ENCODE measurements at regions not wholly inside any gene's neighbourhood (a gene's known extent, or its start where the extent isn't known, plus 50 kb on each side); places are given as distances from the start of the nearest gene placed in this dataset.

GRCh38 chr12:113594967-113595366 lies 123.3 kb upstream of the LHX5 start:
- Histone ChIP-seq H3K4me2 (ENCODE audit: insufficient read depth, low read length, poor library complexity, severe bottlenecking) (no peak overlapping the region), H3K27me3 (ENCODE audit: control insufficient read depth in 3 of 3, insufficient read depth in 3 of 3, low read depth in 1 of 3, low read length in 3 of 3) (peaks cover 0 to 35% (median 10%) of the 10 kb centered on the region in 3 experiments), H3K9me3 (replicated peaks in 1 of 2; ENCODE audit: control insufficient read depth in 2 of 2, insufficient read depth in 1 of 2, low read depth in 1 of 2, low read length in 2 of 2) (no peaks in the 10 kb centered on the region), H3K27ac (replicated peaks; ENCODE audit: low read length) (no peak overlapping the region), H4K91ac (ENCODE audit: low read depth, low read length, poor library complexity) (no peak overlapping the region), H3K23ac (ENCODE audit: low read depth, low read length, poor library complexity) (no peak overlapping the region), H3K79me1 (ENCODE audit: low read depth, low read length) (no peaks in the 10 kb centered on the region), H3K9ac (ENCODE audit: low read depth, low read length, poor library complexity) (no peak overlapping the region), H2BK12ac (ENCODE audit: low read length) (no peak overlapping the region), H3K18ac (ENCODE audit: low read length) (no peak overlapping the region), H3K36me3 (replicated peaks in 1 of 2; ENCODE audit: control insufficient read depth in 2 of 2, insufficient read depth in 2 of 2, low read length in 2 of 2) (no peaks in the 10 kb centered on the region), H2AK5ac (ENCODE audit: low read depth, low read length) (no peak overlapping the region), H2BK120ac (ENCODE audit: low read depth, low read length) (no peak overlapping the region), H2BK5ac (ENCODE audit: low read length) (no peak overlapping the region), H3K4me1 (ENCODE audit: control insufficient read depth in 2 of 2, insufficient read depth in 1 of 2, low read depth in 1 of 2, low read length in 2 of 2) (peaks cover 0 to 2% of the 10 kb centered on the region in 2 donors), H3K4ac (ENCODE audit: low read length) (no peak overlapping the region), H3K4me3 (ENCODE audit: low read length in 2 of 2) (no peak overlapping the region), H2AFZ (ENCODE audit: low read length) (no peak overlapping the region), H2BK15ac (ENCODE audit: low read length) (no peak overlapping the region), H3K14ac (ENCODE audit: low read length) (no peak overlapping the region), H4K8ac (ENCODE audit: low read depth, low read length) (no peak overlapping the region)
- WGBS, 2 donors (ENCODE audit: extremely low coverage in 2 of 2, insufficient read length in 2 of 2, insufficient replicate concordance in 1 of 2): no CpG with 5 or more reads among the region's 2 CpGs
- no peak for DNase-seq (ENCODE audit: low spot score)

- H3K27me3 ChIP-seq (ENCODE audit: control insufficient read depth in 3 of 3, insufficient read depth in 3 of 3, low read depth in 1 of 3, low read length in 3 of 3): peaks cover 0 to 43% (median 10%) of the 10 kb centered on the region in 3 experiments
- H3K4me1 ChIP-seq (ENCODE audit: control insufficient read depth in 2 of 2, insufficient read depth in 1 of 2, low read depth in 1 of 2, low read length in 2 of 2): peaks cover 0 to 15% of the 10 kb centered on the region in 2 donors
- H4K91ac ChIP-seq (ENCODE audit: low read depth, low read length, poor library complexity): no peak overlapping the region
- no CpG with 5 or more reads among the region's 46 CpGs for WGBS, 2 donors (ENCODE audit: extremely low coverage in 2 of 2, insufficient read length in 2 of 2, insufficient replicate concordance in 1 of 2)
- no peak overlapping the region for H2BK15ac ChIP-seq (ENCODE audit: low read length)
- H3K4me3 ChIP-seq (ENCODE audit: low read length in 2 of 2): peak overlapping the region in 1 of 2 donors; percentile 55
- no peak overlapping the region for H3K4ac ChIP-seq (ENCODE audit: low read length)
- no peak overlapping the region for H2BK120ac ChIP-seq (ENCODE audit: low read depth, low read length)
- H2BK5ac ChIP-seq (ENCODE audit: low read length): no peak overlapping the region
- no peak overlapping the region for H3K9ac ChIP-seq (ENCODE audit: low read depth, low read length, poor library complexity)
- no peak overlapping the region for H3K27ac ChIP-seq (replicated peaks; ENCODE audit: low read length)
- no peak overlapping the region for H2BK12ac ChIP-seq (ENCODE audit: low read length)
- H2AK5ac ChIP-seq (ENCODE audit: low read depth, low read length): no peak overlapping the region
- H3K23ac ChIP-seq (ENCODE audit: low read depth, low read length, poor library complexity): peak overlapping the region; percentile 50
- peak overlapping the region; percentile 22 for H2AFZ ChIP-seq (ENCODE audit: low read length)
- peak overlapping the region; percentile 53 for H3K18ac ChIP-seq (ENCODE audit: low read length)
- peak overlapping the region; percentile 73 for H3K4me2 ChIP-seq (ENCODE audit: insufficient read depth, low read length, poor library complexity, severe bottlenecking)
- no peak for DNase-seq (ENCODE audit: low spot score)
- H4K8ac ChIP-seq (ENCODE audit: low read depth, low read length): no peak overlapping the region
- no peaks in the 10 kb centered on the region for H3K79me1 ChIP-seq (ENCODE audit: low read depth, low read length)
- H3K14ac ChIP-seq (ENCODE audit: low read length): no peak overlapping the region
- no peaks in the 10 kb centered on the region for H3K9me3 ChIP-seq (replicated peaks in 1 of 2; ENCODE audit: control insufficient read depth in 2 of 2, insufficient read depth in 1 of 2, low read depth in 1 of 2, low read length in 2 of 2)
- H3K36me3 ChIP-seq (replicated peaks in 1 of 2; ENCODE audit: control insufficient read depth in 2 of 2, insufficient read depth in 2 of 2, low read length in 2 of 2): no peaks in the 10 kb centered on the region
Observed at GRCh38 chr12:113591480-113591974, 119.9 kb upstream of the LHX5 start.

- no peaks in the 10 kb centered on the region for H3K79me1 ChIP-seq (ENCODE audit: low read depth, low read length)
- H2BK120ac ChIP-seq (ENCODE audit: low read depth, low read length): no peak overlapping the region
- no peak overlapping the region for H3K4me2 ChIP-seq (ENCODE audit: insufficient read depth, low read length, poor library complexity, severe bottlenecking)
- peaks cover 0 to 49% (median 10%) of the 10 kb centered on the region in 3 experiments for H3K27me3 ChIP-seq (ENCODE audit: control insufficient read depth in 3 of 3, insufficient read depth in 3 of 3, low read depth in 1 of 3, low read length in 3 of 3)
- H2BK12ac ChIP-seq (ENCODE audit: low read length): no peak overlapping the region
- no peak overlapping the region for H4K8ac ChIP-seq (ENCODE audit: low read depth, low read length)
- H2BK15ac ChIP-seq (ENCODE audit: low read length): no peak overlapping the region
- H3K9me3 ChIP-seq (replicated peaks in 1 of 2; ENCODE audit: control insufficient read depth in 2 of 2, insufficient read depth in 1 of 2, low read depth in 1 of 2, low read length in 2 of 2): no peaks in the 10 kb centered on the region
- no peak overlapping the region for H3K14ac ChIP-seq (ENCODE audit: low read length)
- H3K18ac ChIP-seq (ENCODE audit: low read length): no peak overlapping the region
- no peak overlapping the region for H2BK5ac ChIP-seq (ENCODE audit: low read length)
- no peak overlapping the region for H2AK5ac ChIP-seq (ENCODE audit: low read depth, low read length)
- WGBS, 2 donors (ENCODE audit: extremely low coverage in 2 of 2, insufficient read length in 2 of 2, insufficient replicate concordance in 1 of 2): 100% methylated on average over 1 of the region's 1 CpG; no CpG with 5 or more reads in 1 of the 2 donors
- no peak overlapping the region for H2AFZ ChIP-seq (ENCODE audit: low read length)
- DNase-seq (ENCODE audit: low spot score): no peak
- peaks cover 0 to 19% of the 10 kb centered on the region in 2 donors for H3K4me1 ChIP-seq (ENCODE audit: control insufficient read depth in 2 of 2, insufficient read depth in 1 of 2, low read depth in 1 of 2, low read length in 2 of 2)
- H3K4me3 ChIP-seq (ENCODE audit: low read length in 2 of 2): no peak overlapping the region
- no peaks in the 10 kb centered on the region for H3K36me3 ChIP-seq (replicated peaks in 1 of 2; ENCODE audit: control insufficient read depth in 2 of 2, insufficient read depth in 2 of 2, low read length in 2 of 2)
- no peak overlapping the region for H3K23ac ChIP-seq (ENCODE audit: low read depth, low read length, poor library complexity)
- no peak overlapping the region for H4K91ac ChIP-seq (ENCODE audit: low read depth, low read length, poor library complexity)
- H3K9ac ChIP-seq (ENCODE audit: low read depth, low read length, poor library complexity): no peak overlapping the region
- no peak overlapping the region for H3K4ac ChIP-seq (ENCODE audit: low read length)
- H3K27ac ChIP-seq (replicated peaks; ENCODE audit: low read length): no peak overlapping the region
Observed at GRCh38 chr12:113589437-113589836, 117.8 kb upstream of the LHX5 start.

- no peak overlapping the region for H2AK5ac ChIP-seq (ENCODE audit: low read depth, low read length)
- H3K4me3 ChIP-seq (ENCODE audit: low read length in 2 of 2): no peak overlapping the region
- H2BK15ac ChIP-seq (ENCODE audit: low read length): no peak overlapping the region
- no peak overlapping the region for H2BK120ac ChIP-seq (ENCODE audit: low read depth, low read length)
- peak overlapping the region; percentile 26 for H3K27ac ChIP-seq (replicated peaks; ENCODE audit: low read length)
- no peaks in the 10 kb centered on the region for H3K36me3 ChIP-seq (replicated peaks in 1 of 2; ENCODE audit: control insufficient read depth in 2 of 2, insufficient read depth in 2 of 2, low read length in 2 of 2)
- no peak overlapping the region for H4K8ac ChIP-seq (ENCODE audit: low read depth, low read length)
- peak overlapping the region; percentile 63 for H3K18ac ChIP-seq (ENCODE audit: low read length)
- H3K4ac ChIP-seq (ENCODE audit: low read length): no peak overlapping the region
- DNase-seq (ENCODE audit: low spot score): peak; percentile 42
- H3K9me3 ChIP-seq (replicated peaks in 1 of 2; ENCODE audit: control insufficient read depth in 2 of 2, insufficient read depth in 1 of 2, low read depth in 1 of 2, low read length in 2 of 2): no peaks in the 10 kb centered on the region
- no peak overlapping the region for H3K14ac ChIP-seq (ENCODE audit: low read length)
- no peak overlapping the region for H2BK12ac ChIP-seq (ENCODE audit: low read length)
- peaks cover 0 to 40% (median 10%) of the 10 kb centered on the region in 3 experiments for H3K27me3 ChIP-seq (ENCODE audit: control insufficient read depth in 3 of 3, insufficient read depth in 3 of 3, low read depth in 1 of 3, low read length in 3 of 3)
- no CpG with 5 or more reads among the region's 5 CpGs for WGBS, 2 donors (ENCODE audit: extremely low coverage in 2 of 2, insufficient read length in 2 of 2, insufficient replicate concordance in 1 of 2)
- no peaks in the 10 kb centered on the region for H3K79me1 ChIP-seq (ENCODE audit: low read depth, low read length)
- peak overlapping the region; percentile 36 for H3K4me2 ChIP-seq (ENCODE audit: insufficient read depth, low read length, poor library complexity, severe bottlenecking)
- H4K91ac ChIP-seq (ENCODE audit: low read depth, low read length, poor library complexity): no peak overlapping the region
- H2AFZ ChIP-seq (ENCODE audit: low read length): no peak overlapping the region
- no peak overlapping the region for H3K9ac ChIP-seq (ENCODE audit: low read depth, low read length, poor library complexity)
- H2BK5ac ChIP-seq (ENCODE audit: low read length): no peak overlapping the region
- peaks cover 0 to 24% of the 10 kb centered on the region in 2 donors for H3K4me1 ChIP-seq (ENCODE audit: control insufficient read depth in 2 of 2, insufficient read depth in 1 of 2, low read depth in 1 of 2, low read length in 2 of 2)
- no peak overlapping the region for H3K23ac ChIP-seq (ENCODE audit: low read depth, low read length, poor library complexity)
Observed at GRCh38 chr12:113587720-113588119, 116.0 kb upstream of the LHX5 start.
